HG02938 (cell line): ENCODE measurements at regions not wholly inside any gene's neighbourhood (a gene's known extent, or its start where the extent isn't known, plus 50 kb on each side); places are given as distances from the start of the nearest gene placed in this dataset.
"Not testable (repeated sequence)": the region's sequence is repeated elsewhere in the genome, so short reads cannot be mapped to it uniquely, and the experiment has no call there.

Source experiments
- ATAC-seq: cut with Tn5 transposase; IDR thresholded peaks from one replicate; pipeline ENCODE4 v1.9.1; 2021; ENCODE audit warnings: mild to moderate bottlenecking, moderate library complexity; ENCODE audit not compliant: unreplicated experiment

DNA sequence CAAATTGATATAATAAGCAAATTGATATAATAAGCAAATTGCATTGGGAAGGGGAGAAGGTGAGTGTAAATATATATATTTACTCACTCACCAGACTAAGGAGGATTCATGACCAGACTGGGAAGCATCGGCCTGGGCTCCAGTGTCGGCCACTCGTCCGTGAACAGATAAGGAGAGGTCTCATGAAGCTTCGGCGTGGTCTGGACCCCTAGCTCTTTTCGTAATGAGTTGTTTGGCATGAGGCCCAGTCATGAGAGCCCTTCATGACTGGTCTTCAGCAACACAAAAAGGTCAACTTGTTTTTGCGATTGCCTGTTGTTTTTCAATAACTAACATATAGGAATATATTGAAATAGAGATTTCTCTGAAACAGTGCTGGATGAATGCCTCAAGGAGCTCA, 222.9 kb upstream of the KCNK2 start:
- ATAC-seq, result no peak

DNA sequence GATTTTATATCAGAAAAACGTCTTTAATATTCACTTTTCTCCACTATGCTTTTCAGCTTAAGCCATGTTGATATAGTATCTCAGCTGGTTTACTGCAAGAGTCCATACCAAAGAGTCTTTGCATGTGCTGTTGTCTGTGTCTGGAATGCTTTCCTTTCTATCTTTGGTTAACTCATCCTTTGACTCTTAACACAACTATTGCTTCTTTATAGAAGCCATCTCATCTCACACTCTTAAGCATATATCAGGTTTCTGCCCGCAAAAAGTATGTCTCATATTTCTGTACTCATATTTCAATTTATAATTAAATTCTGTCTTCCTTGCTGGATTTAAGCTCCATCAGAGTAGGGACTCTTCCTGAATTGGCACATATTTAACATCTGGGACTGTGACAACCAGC, 220.9 kb upstream of the KCNK2 start:
- ATAC-seq, result no peak

DNA sequence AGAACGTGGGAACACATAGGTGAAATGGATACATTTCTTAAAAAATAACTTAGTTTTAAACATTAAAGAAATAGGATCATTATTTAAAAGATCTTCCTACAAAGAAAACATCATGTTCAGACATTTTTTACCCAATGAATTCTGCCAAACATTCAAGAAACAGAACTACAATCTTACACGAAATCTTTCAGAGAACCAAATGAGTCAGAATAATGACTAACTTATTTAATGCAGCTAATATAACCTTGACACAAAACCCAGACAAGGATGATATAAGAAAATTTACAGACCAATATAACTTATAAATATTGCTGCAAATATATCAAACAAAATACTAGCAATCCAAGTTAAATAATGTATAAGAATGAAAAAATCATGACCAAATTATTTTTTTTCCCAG, 220.1 kb upstream of the KCNK2 start:
- no peak for ATAC-seq

DNA sequence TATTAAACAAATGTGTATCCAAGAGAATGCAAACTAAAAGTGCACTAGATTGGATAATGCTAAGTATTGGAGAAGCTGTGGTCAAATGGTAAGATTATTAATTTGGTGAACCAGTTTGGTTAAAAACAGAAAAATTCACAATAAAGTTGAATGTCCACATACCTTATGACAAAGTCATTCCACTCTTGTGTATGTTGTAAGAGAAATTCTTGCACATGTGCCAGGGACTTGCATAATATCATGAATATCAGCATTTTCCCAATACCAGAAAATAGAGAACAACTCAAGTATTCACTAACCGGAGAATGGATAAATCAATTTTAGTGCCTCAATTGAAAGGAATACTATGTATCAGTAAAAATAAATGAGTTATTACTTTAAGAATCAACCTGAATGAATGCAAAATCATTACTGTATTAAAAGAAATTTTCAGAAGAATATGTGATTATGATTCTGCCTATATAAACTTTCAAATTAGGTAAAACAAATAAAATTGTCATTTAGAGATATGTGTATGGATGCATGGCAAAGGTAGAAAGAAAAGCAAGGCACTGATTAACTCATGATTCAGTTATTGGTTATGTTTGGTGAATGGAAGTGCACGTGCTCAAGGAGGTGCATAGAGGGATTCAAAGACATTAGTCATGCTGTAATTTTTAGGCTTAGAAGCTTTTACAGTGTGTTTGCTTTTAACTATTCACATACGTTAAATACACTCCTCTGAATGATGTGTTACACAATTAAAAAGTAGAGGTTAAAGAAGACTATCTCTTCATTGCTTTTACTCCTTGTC, 217.4 kb upstream of the KCNK2 start:
- ATAC-seq, result no peak

DNA sequence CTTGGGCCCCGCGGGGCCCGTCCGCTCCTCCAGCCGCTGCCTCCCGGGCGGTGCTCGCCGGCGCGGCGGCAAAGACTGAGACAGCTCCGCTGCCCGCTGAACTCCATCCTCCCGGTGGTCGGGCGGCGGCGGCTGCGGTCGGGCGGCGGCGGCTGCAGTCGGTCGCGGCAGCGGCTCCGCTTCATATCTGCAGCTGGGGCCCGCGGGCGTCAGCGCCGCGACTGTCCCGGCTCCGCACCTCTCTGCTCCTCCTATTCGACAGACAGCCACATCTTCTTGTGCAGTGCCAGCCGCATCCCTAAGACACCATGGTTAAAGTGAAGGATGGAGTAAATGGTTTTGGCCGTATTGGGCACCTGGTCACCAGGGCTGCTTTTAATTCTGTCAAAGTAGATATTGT, 212.1 kb upstream of the KCNK2 start:
- not testable (repeated sequence) for ATAC-seq

DNA sequence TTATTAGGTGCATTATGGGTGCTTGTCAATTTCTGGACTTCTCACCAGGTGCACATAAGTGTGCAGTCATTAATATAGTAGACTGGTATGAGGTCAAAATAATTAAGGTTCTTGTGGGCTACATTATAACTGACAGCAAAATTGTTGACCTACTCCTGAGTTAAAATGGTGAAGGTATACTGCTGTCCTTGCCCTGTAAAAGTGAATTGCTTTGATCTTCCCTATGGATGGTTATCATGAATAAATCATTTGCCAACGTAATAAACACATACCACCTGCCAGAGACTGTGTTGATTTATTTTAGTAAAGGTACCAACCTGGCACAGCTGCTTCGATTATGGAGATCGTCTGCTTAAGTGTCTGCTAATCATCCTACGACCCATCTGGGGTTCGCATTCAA, 201.6 kb upstream of the KCNK2 start:
- no peak for ATAC-seq

DNA sequence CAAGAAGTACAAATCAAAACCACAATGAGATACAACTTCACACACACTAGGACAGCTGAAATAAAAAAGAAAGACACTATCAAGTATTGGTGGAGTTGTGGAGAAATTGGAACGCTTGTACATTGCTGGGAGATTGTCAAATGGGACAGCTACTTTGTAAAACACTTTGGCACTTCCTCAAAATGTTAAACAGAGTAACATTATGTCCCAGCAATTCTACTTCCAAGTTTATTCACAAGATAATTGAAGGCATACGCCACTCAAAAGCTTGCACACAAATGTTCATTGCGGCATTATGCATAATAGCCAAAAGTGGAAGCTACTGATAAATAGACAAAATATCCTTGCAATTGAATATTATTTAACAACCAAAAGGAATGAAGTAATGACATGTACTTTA, 199.9 kb upstream of the KCNK2 start:
- no peak for ATAC-seq

DNA sequence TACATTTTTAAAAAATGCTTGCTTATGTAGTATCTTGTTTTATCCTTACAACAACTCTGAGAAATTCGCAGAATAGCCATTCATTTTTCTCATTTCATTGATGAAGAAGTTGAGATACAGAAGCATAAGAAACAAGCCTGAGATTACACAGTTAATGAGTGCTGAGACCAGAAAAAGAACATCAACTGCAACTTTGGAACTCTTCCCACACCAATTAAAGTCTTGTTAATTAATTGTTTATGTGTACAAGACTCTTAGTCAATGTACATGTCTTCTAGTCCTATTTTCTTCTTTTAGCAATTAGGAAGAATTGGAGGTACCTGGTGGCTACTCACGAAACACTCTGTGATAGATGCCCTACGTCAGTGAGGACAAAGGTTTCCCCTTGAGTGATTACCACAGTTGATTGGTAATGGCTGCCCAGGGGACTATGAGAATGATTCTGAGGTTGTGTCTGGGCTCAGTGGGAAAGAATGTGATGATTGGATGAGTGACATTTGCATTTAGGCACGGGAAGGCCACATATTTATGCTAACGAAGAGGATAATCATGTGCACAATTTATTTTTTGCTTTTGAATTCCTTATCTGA, 187.4 kb upstream of the KCNK2 start:
- no peak for ATAC-seq

DNA sequence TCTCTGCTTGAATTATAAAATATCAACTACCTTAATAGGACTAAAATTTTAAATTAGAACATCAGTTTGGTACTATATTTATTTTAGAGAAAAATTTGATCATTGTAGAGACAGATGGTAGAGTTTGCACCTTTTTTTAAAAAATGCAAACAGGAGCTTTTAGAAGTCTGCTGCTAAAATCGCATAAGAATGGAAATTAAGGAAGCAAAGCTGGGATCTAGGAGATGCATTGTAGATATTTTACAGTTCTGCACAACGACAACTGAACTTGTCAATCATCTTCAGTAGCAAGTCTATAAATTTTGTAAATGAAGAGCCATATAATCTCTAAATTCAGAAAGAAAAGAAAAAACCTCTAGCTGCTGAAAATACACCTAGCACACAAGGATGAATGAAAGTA, 185.6 kb upstream of the KCNK2 start:
- no peak for ATAC-seq

DNA sequence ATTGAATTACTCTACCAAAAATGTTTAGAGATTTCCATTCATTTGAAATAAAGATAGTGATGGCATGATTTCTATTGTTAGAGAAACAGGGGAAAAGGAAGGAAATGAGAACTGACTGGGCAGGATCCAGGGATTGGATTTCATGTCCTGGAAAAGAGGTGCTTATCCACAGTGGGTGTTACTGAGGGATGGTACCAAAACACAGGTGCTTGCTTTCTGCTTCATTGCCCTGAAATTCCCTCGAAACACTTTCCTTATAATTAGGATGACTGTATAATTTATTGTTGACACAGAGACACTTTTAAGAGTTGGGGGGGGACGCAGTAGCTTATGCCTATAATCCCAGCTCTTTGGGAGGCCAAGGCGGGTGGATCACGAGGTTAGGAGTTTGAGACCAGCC, 185.0 kb upstream of the KCNK2 start:
- ATAC-seq, result no peak

DNA sequence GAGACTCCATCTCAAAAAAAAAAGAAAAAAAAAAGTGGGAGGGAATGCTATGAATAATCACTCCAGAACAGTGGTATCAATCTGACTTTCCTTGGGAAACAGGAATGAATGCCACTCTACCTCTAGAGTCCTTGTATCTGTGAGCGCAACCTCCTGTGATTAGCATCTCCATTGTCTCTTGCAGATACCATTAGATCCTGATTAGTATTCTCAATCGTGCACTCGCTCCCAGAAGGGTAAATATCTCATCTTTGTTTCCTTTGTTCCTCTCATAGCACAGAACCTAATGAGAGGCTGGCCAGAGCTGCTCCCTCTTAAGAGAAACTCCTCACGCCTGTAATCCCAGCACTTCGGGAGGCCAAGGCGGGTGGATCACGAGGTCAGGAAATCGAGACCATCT, 184.4 kb upstream of the KCNK2 start:
- ATAC-seq, result no peak

DNA sequence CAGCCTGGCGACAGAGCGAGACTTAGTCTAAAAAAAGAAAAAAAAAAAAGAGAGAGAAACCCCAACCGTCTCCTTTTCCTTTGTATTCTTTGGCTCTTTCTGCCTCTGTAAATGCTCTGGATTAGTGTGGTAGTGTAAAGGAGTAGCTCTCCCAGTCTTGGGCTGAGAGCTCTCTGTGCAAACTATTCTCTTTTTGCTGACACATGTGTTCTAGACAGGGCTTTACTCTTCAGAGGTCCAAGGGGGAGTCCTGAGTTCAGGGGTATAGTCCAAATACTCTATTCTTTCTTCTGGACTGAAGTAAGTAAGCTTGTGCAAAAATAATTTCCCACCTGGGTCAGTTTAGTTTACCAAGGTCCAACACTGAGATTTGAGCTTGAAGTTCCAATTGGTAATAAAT, 183.8 kb upstream of the KCNK2 start:
- ATAC-seq, result no peak

DNA sequence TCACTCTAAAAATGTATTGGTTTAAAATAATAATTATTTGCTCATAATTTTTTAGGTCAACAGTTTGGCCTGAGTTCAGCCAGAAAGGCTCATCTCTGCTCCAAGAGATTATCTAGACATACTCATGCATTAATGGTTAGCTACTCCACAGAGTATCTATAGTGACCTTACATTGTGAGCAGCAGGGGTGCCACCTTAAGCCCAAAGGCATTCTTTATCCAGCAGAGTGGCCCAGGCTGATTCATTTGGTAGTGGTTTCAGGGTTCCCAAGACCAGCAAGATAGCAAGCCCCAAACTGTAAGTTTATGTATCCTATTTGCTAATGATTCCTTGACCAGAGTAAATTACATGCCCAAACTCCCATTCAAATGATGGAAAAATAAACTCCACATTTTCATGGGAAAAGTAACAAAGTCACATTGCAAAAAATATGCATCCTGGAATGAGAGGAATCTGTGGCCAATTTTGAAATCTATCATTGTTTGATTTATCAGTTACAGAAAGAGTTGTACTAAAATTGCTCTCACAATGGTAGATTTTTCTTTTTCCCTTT, 182.6 kb upstream of the KCNK2 start:
- no peak for ATAC-seq

DNA sequence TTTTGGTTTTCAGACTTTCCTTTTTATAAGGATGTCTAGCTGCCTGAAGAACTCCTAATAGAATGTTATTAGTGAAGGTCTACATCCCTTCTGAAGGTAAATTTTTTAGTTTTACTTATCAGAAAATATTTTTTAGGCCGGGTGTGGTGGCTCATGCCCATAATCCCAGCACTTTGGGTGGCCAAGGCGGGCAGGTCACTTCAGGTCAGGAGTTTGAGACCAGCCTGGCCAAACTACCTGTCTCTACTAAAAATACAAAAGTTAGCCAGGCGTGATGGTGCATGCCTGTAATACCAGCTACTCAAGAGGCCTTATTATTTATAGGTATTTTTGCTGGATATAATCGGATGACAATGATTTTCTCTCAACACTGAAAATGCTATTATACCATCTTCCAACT, 181.9 kb upstream of the KCNK2 start:
- ATAC-seq, result no peak

DNA sequence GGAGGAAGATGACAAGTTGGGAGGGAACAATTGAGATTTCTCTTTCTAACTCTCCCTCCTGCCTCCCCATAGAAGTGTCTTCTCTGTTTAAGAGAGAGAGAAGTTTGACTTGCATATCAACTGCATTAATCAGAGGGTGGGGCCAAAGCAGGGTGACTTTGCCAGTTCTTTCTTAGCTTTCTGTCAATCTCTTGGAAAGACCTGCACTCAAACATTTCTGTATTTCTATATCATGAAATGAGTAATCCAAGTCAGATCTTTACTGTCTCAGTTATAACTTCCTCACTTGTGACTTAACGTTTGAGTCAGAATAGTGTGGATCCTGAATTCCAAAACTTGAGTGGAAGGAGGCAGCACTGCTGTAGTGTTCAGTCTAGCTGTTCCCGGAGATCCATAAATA, 180.8 kb upstream of the KCNK2 start:
- no peak for ATAC-seq

DNA sequence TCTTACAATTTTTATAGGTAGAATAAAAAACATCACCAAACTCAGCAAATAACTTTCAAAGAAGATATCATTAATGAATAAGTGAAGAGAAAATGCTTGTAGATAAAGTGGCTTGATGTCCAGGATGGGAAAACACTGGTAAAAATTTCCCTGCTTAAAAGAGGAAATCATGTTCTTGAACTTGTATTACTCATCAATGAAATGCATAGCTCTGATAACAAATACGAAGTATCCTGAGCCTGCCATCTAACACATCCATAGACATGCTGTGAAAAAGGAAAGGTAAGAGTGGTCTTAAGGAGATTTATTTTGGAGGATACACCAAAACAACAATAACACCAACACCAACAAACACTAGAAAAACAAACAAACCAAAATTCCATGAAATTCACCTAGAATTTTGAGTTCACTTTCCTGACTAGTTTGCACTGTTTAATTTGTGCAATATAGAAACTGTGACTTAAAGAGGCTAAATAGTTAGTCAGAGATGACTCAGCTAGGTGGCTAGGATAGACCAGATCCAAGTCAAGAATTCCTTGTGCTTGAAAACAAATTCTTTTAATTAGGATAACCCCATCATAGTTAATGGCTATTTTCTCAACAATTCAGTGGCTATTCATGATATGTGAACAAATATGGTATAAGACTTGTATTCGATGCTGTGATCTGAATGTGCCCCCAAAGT, 179.8 kb upstream of the KCNK2 start:
- no peak for ATAC-seq

DNA sequence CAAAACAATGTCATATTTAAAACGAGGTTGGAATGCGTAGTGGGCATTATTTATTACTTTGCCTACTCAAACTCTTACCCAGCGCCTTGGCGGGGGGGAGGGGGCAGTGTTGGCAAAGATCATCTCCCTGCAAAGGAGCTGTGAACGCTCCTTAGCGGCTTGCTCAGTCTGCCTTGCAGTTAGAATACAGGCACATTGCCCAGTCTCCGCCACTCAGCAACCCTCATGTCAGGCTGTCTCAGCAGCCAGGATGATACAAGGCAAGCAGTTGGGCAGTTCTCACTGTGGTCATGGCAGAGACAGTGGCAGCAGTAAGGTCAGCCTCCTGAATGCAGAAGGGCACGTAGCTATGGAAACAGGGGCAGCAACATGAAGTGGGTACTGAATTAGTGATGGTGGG, 170.4 kb upstream of the KCNK2 start:
- no peak for ATAC-seq

DNA sequence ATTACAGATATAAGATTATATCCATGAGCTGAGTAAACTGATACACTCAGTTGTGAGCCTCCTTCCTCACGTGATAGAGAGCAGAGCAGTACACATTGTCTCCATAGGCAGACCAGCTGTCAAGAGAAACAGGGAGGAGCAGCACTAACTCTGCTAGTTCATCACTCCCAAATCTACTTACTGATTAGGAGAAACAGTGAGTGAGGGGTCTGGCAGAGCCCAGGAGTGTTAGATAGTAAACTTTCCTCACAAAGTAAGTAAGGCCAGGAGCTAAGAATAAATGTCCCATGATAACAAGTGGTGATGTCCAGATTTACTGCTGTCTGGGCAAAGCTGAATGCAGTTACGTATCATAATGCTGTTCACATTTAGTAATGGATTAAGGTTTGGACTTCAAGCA, 168.6 kb upstream of the KCNK2 start:
- no peak for ATAC-seq

DNA sequence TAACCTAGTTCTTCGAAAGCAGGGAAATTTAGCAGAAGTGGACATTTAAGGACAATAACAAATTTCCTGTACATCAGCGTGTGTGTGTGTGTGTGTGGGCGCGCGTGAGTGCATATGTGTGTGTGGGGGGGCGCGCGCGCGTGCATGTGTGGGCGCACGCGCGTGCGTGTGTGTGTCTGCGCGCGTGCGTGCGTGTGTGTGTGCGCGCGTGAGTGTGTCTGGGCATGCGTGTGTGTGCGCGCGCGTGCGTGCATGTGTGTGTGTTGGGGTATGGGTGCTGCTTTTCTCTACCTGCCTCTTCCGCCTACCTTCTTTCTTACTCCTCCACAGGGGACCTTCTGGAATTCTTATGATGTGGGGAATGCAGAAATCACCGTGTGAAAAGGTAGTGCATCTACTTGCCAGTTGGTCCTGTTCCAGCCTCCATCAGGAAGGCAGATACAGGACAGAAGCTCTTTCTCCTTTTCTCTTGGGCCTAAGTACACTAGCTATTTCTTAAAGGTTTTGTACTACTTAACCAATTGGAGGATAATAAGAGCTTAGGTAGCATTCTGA, 165.4 kb upstream of the KCNK2 start:
- ATAC-seq, result no peak

DNA sequence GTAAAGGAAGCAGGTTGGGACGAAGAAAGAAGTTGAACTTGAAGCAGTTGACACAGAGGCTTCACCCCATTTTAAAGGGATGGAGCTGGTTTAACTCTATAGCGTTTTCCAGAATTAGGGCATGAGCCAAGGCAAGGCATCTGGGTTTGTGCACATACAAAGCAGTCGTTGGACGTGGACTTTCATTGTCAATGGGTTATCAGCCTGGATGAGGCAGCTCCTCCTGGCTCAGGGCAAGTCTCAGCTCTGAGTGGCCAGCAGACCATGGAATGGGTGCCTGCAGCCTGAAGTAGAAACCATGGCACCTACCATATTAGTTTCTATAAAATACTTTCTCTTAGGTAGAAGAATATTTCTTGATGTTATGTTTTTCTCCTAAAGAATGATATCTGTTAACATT, 163.8 kb upstream of the KCNK2 start:
- no peak for ATAC-seq

DNA sequence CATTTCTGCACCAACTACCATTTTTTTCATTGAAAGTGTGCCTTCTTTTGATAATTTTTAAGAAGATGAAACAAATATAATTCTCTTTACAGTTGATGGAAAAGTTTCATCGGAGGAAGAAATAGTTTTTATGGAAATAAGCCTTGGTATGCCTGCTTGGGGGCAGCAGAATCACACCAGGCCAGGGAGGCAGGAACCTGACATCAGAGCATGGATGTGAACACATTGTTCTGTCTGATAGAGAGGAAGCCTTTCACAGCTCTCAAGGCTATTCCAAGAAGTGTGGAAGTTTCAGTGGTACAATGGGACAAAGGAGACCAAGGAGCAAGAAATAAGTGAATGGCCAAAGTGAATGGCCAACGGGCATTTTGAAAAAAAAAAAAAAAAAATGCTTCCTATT, 162.2 kb upstream of the KCNK2 start:
- no peak for ATAC-seq
